ENCODE measurements at regions not wholly inside any gene's neighbourhood (a gene's known extent, or its start where the extent isn't known, plus 50 kb on each side); places are given as distances from the start of the nearest gene placed in this dataset.
"Not testable (repeated sequence)": the region's sequence is repeated elsewhere in the genome, so short reads cannot be mapped to it uniquely, and the experiment has no call there.

DNA sequence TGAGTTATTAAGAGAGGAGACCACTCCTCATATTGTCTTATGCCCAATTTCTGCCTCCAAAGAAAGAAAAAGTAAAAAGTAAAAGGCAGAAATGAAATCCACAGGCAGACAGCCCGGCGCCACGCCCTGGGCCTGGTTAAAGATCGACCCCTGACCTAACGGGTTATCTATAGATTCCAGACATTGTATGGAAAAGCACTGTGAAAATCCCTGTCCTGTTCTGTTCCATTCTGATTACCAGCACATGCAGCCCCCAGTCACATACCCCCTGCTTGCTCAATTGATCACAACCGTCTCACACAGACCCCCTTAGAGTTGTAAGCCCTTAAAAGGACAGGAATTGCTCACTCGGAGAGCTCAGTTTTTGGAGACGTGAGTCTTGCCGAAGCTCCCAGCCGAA is 1086.6 kb upstream of the INTU start:
- TF ChIP-seq, protein P1, sequence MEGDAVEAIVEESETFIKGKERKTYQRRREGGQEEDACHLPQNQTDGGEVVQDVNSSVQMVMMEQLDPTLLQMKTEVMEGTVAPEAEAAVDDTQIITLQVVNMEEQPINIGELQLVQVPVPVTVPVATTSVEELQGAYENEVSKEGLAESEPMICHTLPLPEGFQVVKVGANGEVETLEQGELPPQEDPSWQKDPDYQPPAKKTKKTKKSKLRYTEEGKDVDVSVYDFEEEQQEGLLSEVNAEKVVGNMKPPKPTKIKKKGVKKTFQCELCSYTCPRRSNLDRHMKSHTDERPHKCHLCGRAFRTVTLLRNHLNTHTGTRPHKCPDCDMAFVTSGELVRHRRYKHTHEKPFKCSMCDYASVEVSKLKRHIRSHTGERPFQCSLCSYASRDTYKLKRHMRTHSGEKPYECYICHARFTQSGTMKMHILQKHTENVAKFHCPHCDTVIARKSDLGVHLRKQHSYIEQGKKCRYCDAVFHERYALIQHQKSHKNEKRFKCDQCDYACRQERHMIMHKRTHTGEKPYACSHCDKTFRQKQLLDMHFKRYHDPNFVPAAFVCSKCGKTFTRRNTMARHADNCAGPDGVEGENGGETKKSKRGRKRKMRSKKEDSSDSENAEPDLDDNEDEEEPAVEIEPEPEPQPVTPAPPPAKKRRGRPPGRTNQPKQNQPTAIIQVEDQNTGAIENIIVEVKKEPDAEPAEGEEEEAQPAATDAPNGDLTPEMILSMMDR (conservative IDR thresholded peaks at IDR 0.05 in 1 of 2, IDR thresholded peaks at IDR 0.05 in 1 of 2; ENCODE audit: low read depth in 1 of 2, low read length in 2 of 2) = not testable (repeated sequence)
- TF ChIP-seq EZH2 (IDR thresholded peaks at IDR 0.05; ENCODE audit: low read length, missing control alignments) = not testable (repeated sequence)

All from fibroblast of lung (primary cell).